GM18520 (cell line): ENCODE measurements at regions not wholly inside any gene's neighbourhood (a gene's known extent, or its start where the extent isn't known, plus 50 kb on each side); places are given as distances from the start of the nearest gene placed in this dataset.

Experiments used
- ATAC-seq: cut with Tn5 transposase; IDR thresholded peaks from one replicate; pipeline ENCODE4 v1.9.1; 2021; ENCODE audit not compliant: unreplicated experiment

DNA sequence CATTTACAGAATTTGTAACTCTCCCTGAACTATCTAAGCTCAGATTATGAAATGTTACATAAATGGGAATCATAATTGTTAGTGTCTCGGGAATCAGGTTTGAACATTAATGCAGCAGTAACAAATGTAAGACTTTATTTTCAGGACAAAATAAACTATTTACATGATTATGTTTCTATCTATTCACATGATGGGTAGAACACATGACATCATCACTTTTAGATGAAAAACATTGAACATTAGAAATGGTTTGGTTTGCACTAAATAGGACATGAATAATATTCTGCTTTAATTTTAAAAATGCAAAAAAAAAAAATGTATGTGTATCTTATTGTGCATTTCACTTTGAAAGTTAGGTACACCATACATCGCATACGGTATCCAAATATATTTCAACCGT lies 745.5 kb upstream of the POT1 start:
- no peak for ATAC-seq

GRCh38 chr7:125670926-125671572 lies 741.4 kb upstream of the POT1 start:
- ATAC-seq: no peak

DNA sequence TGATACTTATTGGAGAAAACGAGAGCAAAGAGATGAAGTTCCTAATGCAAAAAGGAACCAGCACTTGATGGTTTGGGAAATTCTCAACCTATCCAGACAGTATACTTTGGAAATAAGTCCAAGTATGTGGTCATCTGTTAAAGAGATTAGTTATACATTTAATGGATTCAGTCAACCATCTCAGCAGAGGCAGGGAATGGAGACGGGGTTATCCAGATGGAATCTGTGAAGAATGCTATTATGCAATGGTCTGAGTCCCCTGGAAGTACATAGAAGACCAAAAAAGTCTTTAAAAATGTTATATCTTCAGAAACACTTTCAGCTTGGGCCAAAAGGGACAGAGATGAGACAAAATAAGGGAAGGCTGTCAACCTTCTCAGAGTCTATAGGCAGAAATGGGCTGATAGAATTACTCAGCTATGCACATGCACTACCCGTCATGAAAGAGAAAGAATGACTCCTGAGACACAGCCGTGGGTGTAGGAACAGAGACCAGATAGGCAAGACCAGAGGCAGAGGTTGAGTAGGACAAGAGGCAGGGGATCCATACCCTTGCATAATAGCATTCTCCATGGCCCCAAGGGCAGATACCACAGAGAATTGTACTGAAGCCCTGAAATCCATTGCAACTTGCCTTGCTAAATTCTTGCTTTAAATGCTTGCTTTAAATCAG lies 738.8 kb upstream of the POT1 start:
- no peak for ATAC-seq

DNA sequence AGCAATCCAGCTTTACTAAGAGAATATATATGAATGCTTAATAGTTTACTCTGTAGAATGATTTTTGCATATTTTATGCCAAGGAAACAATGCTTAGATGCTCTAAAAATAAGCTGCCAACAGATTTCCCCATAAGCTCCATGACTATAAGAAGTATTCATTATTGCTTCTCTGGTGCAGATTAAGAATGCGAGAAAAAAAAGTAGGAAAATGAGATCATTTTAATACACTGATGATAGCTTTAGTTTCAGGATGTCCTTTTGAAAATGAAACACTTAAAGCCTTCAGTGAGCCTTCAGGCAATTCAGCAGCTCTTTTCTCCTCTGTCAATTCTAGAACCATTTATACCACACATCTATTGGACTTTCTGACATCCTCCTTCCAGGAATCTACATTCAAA lies 735.0 kb upstream of the POT1 start:
- ATAC-seq: no peak

DNA sequence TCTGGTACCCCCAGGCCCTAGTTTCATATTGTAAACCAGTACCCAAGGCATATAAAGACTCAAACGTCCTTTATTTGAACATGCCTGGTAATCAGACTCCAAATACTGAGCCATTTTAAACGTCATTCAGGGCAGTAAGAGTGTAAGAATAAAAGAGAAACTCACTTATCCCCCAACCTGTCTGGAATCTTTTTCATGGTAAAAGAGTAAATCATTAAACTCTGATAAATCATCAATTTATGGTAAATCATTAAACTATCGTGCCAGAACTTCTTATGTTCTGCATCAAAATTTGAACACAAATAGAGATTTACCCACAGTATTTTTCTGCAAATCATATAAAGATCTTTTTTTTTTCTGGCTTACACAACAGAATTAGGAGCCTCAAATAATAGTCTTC lies 734.3 kb upstream of the POT1 start:
- no peak for ATAC-seq

- ATAC-seq: no peak
Observed at GRCh38 chr7:125661677-125662076, 732.1 kb upstream of the POT1 start.

GRCh38 chr7:125661006-125661405 lies 731.4 kb upstream of the POT1 start:
- ATAC-seq: no peak

DNA sequence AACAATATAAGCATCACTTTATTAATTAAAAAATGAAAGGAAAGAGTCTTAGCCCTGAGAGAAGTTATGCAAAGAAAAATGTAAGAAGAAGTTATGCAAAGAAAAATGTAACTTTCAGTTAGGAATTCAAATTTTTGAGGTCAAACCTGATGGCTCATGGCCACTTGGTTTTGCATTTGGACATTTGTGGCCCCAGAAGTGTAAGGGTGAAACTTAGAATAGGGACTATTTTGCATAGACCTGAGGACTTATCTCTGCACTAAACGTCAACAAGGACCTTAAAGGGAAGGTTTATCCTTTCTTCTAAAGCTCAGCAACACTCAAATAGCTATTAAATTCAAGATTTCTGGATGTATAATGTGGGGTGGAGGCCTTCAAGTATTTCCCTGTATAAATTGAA lies 724.5 kb upstream of the POT1 start:
- peak; percentile 41 for ATAC-seq

DNA sequence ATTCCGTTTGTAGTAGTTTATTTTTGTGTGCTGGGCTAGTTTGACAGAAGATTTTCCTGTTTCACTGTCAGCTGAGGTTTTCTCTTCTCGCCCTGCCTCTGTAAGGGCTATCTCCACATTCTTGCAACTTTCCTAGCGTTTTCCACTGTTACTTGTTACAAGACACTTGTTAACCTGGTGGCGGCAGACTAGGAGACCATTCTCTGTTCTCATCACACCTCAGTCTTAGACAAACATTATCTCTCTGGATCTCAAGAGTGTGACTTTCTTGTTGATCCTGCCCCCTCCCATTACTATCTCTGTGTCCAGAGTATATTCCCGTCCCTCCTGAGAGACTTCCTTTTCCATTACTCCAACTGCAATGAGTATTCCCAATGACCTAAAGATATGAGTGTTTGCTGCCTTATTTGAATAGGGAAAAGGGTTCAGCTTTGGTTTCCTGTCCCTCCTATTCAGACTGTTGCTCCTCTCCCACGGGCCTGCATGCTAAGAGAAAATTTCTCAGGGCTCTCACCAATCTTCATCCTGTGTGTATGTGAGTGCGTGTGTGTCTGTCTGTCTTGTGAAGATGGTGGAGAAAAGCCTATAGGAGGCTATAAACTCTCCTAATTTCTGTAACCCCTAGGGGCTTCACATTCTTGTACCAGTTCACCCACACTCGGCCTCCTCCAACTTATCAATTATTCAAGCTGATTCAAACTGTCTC lies 722.4 kb upstream of the POT1 start:
- ATAC-seq: no peak

- ATAC-seq: no peak
Observed at GRCh38 chr7:125648543-125648942, 718.9 kb upstream of the POT1 start.

DNA sequence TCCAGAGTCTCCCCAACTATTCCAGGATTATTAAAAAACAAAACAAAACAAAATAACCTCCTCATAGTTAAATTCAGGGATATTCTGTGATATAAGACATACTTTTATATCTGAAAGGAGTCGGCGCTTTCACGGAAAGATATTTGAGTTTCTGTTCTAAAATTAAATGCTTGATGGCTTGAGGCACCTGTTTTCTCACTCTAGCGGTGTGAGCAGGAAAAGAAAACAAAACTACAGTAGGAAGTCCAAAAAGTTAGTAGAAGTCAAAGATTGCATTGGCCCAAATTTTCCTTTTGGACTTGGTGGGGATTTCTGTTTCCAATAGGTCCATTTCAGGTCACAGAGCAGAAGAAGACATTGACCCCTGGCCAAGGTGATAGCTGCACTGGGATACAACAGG lies 716.1 kb upstream of the POT1 start:
- ATAC-seq: no peak

- ATAC-seq: no peak
Observed at GRCh38 chr7:125644109-125644508, 714.5 kb upstream of the POT1 start.

DNA sequence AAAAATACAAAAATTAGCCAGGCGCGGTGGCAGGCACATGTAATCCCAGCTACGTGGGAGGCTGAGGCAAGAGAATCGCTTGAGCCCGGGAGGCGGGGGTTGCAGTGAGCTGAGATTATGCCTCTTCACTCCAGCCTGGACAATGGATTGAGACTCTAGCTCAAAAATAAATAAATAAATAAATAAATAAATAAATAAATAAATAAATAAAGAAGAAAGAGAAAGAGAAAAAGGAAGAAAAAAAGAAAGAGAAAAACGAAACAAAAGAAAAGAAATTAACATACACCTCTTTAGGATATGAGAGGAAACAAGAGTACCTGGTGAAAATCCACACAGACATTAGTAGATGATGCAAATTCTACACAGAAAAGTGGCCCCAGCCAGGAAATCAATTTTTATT lies 713.7 kb upstream of the POT1 start:
- ATAC-seq: no peak

GRCh38 chr7:125641884-125642283 lies 712.3 kb upstream of the POT1 start:
- ATAC-seq: no peak

DNA sequence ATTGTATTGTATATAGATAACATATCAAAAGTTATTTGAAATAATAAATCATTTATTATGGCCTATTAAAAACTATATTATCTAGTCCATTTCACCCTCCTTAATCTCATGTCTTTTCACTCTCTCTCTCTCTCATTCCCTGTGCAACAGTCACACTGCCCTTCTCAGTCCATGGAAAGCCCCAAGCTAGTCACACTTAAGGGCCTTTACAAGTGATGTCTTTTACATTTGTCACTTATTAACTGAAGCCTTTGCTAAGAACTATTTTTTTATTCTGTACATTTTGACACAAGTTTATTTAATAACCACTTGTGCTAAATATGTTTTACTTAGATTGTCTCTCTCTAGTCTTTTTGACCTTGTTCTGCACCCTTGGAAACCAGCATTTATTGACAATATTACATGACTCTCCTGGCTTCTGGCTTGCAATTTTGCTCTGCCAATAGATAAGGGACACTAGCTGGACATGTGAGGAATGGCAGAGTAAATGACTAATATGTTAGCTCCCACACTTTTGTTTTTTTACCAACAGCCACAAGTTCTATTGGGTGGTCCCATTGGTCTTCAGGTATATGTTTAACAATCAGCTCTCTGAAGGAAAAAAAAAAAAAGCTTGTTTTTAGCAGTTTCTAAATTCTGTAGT lies 706.8 kb upstream of the POT1 start:
- no peak for ATAC-seq

DNA sequence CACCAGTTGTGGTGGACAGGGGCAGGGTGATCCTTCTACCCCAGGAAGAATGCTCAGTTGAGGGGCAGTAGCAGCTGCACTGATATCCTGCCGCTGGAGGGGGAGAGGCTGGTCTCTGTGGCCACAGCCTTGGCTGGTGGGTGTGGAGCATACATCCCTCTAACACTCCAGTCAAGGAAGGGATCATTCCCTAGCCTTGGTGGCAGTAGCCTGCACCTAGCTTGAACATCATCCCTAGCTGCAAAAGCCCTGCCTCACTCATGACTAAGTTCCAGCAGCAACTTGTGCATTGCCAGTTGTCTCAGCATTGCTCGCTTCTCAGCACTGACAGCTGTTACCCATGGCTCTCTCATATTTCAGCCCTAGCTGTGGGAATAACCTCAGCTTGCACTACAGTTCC lies 688.9 kb upstream of the POT1 start:
- no peak for ATAC-seq

GRCh38 chr7:125611582-125611981 lies 682.0 kb upstream of the POT1 start:
- no peak for ATAC-seq

DNA sequence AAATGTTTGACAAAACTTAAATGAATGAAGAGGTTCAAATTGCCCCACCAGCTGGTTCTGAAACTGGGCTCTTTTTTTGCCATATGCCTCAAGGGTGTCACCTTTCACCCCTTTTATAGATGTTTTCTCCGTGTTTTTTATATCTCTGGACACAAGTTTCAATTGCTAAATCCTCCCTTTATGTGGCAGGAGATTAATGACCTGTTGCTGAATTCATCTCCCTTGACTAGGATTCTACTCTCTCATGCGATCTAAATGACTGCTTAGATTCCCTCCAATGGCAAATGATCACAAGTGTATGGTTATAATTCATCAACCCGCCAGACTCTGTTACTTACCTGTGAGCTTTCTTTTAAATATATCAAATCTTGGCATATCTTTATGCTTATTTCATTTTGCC lies 677.0 kb upstream of the POT1 start:
- ATAC-seq: no peak

DNA sequence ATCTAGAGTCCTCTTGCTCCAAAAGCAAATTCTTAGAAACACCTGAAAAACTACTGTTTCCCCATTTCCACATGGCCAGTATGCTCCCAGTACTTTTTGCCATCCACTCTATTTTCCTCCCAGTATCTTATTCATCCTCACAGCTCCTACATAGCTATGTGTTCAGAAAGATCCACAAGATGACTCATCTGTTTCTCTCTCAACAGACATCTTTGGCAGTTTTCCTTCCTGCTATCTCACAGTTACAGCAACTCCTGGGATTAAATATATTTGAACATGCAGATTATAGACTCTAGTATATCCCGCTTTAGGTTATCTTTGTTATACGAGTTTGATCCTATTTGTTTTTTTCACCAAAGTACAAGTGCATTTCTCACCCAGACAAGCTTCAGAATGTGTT lies 675.6 kb upstream of the POT1 start:
- no peak for ATAC-seq

GRCh38 chr7:125602441-125602840 lies 672.8 kb upstream of the POT1 start:
- no peak for ATAC-seq

- no peak for ATAC-seq
Observed at GRCh38 chr7:125599387-125599786, 669.8 kb upstream of the POT1 start.

GRCh38 chr7:125592331-125592730 lies 662.7 kb upstream of the POT1 start:
- ATAC-seq: no peak
